GM23338 (cell line): ENCODE measurements at regions not wholly inside any gene's neighbourhood (a gene's known extent, or its start where the extent isn't known, plus 50 kb on each side); places are given as distances from the start of the nearest gene placed in this dataset.
A peak's percentile ranks its signal among the peaks of the same experiment; 100 is the strongest.

Experiments
- ATAC-seq: fragments of 200-7000 bp; cut with Tn5 transposase; 3 replicates; pipeline ENCODE4 v1.9.1; 2020
- DNase-seq: peaks from one replicate; pipeline ENCODE4 v3.0.0-alpha.2; 2015; ENCODE audit warnings: low spot score
- H2AFZ ChIP-seq: fragments of 200-600 bp; sonication (generic); 2 replicates; pipeline ENCODE4 v1.8.0; 2016; ENCODE audit warnings: antibody characterized with exemption, mild to moderate bottlenecking, moderate library complexity
- H3F3A ChIP-seq: fragments of 200-600 bp; sonication (generic); replicated peaks from 2 replicates; pipeline ENCODE4 v1.8.0; 2017; ENCODE audit warnings: antibody characterized with exemption, mixed run types, low read depth
- H3K27ac ChIP-seq: fragments of 200-600 bp; sonication (generic); 2 replicates; pipeline ENCODE4 v1.6.1; 2016; ENCODE audit warnings: low read depth
- H3K27me3 ChIP-seq: fragments of 200-600 bp; sonication (generic); 2 replicates; pipeline ENCODE4 v1.8.0; 2016; ENCODE audit warnings: mild to moderate bottlenecking, mixed run types, moderate library complexity; ENCODE audit not compliant: insufficient read depth
- H3K36me3 ChIP-seq: fragments of 200-600 bp; sonication (generic); 2 replicates; pipeline ENCODE4 v1.8.0; 2016; ENCODE audit warnings: mild to moderate bottlenecking; ENCODE audit not compliant: insufficient read depth
- H3K4me1 ChIP-seq: fragments of 200-600 bp; sonication (generic); 2 replicates; pipeline ENCODE4 v1.8.0; 2016; ENCODE audit warnings: mild to moderate bottlenecking, moderate library complexity; ENCODE audit not compliant: insufficient read depth
- H3K4me2 ChIP-seq: fragments of 200-600 bp; sonication (generic); 2 replicates; pipeline ENCODE4 v1.7.1; 2017; ENCODE audit warnings: mixed run types
- H3K4me3 ChIP-seq: fragments of 200-600 bp; sonication (generic); 2 replicates; pipeline ENCODE4 v1.6.1; 2016; ENCODE audit warnings: mixed run types
- H3K79me2 ChIP-seq: fragments of 200-600 bp; sonication (generic); replicated peaks from 2 replicates; pipeline ENCODE4 v1.8.0; 2017; ENCODE audit warnings: mild to moderate bottlenecking; ENCODE audit not compliant: insufficient read depth
- H3K9me2 ChIP-seq: fragments of 200-600 bp; sonication (generic); 2 replicates; pipeline ENCODE4 v1.8.0; 2017; ENCODE audit not compliant: insufficient read depth
- H4K20me1 ChIP-seq: fragments of 200-600 bp; sonication (generic); replicated peaks from 2 replicates; pipeline ENCODE4 v1.8.0; 2017; ENCODE audit warnings: mild to moderate bottlenecking; ENCODE audit not compliant: insufficient read depth
- H3K27ac Mint-ChIP-seq: 2 replicates; pipeline ENCODE4 v1.8.0; 2020; ENCODE audit warnings: inconsistent platforms, mild to moderate bottlenecking, moderate library complexity, mixed read lengths
- H3K27me3 Mint-ChIP-seq: 3 replicates; pipeline ENCODE4 v1.8.0; 2022; ENCODE audit warnings: low read depth, mild to moderate bottlenecking, moderate library complexity, mixed read lengths, inconsistent platforms; ENCODE audit not compliant: insufficient read depth, poor library complexity
- H3K36me3 Mint-ChIP-seq: 3 replicates; pipeline ENCODE4 v1.8.0; 2021; ENCODE audit warnings: low read depth, mild to moderate bottlenecking, inconsistent platforms, moderate library complexity, mixed read lengths
- H3K4me1 Mint-ChIP-seq: 3 replicates; pipeline ENCODE4 v1.8.0; 2020; ENCODE audit warnings: mild to moderate bottlenecking, inconsistent platforms, mixed read lengths
- H3K4me3 Mint-ChIP-seq: 3 replicates; pipeline ENCODE4 v1.8.0; 2021; ENCODE audit warnings: moderate library complexity, mild to moderate bottlenecking, inconsistent platforms, mixed read lengths
- H3K9me3 Mint-ChIP-seq: 3 replicates; pipeline ENCODE4 v1.8.0; 2020; ENCODE audit warnings: moderate library complexity, mild to moderate bottlenecking, inconsistent platforms, mixed read lengths
- CREB1 ChIP-seq: fragments of 250-450 bp; sonication (Bioruptor Pico); IDR thresholded peaks from 2 replicates; pipeline ENCODE4 v1.5.0; 2020; ENCODE audit warnings: low read depth, mild to moderate bottlenecking, moderate library complexity
- EZH2 ChIP-seq: fragments of 200-600 bp; sonication (generic); IDR thresholded peaks from one replicate; pipeline ENCODE4 v1.8.0; 2017; ENCODE audit warnings: antibody characterized with exemption, mild to moderate bottlenecking, low read depth; ENCODE audit not compliant: unreplicated experiment
- EZH2phosphoT487 ChIP-seq: fragments of 200-600 bp; sonication (generic); IDR thresholded peaks from one replicate; pipeline ENCODE4 v1.8.1; 2018; ENCODE audit warnings: antibody characterized with exemption; ENCODE audit not compliant: unreplicated experiment
- NANOG ChIP-seq: IDR thresholded peaks from 2 replicates; pipeline ENCODE4 v1.6.1; 2016; ENCODE audit warnings: antibody characterized with exemption, borderline replicate concordance
- POLR2AphosphoS5 ChIP-seq: IDR thresholded peaks from 2 replicates; pipeline ENCODE4 v1.6.1; 2016; ENCODE audit warnings: antibody characterized with exemption, low read depth
- STAT1 ChIP-seq: IDR thresholded peaks from one replicate; pipeline ENCODE4 v1.6.1; 2016; ENCODE audit warnings: antibody characterized with exemption; ENCODE audit not compliant: unreplicated experiment
- ZNF114 ChIP-seq: fragments of 250-450 bp; sonication (Bioruptor Pico); IDR thresholded peaks from 2 replicates; pipeline ENCODE4 v1.5.0; 2020; ENCODE audit warnings: mild to moderate bottlenecking, moderate library complexity
- ZNF331 ChIP-seq: fragments of 250-450 bp; sonication (Bioruptor Pico); IDR thresholded peaks from 2 replicates; pipeline ENCODE4 v1.5.0; 2020; ENCODE audit warnings: low read depth, mild to moderate bottlenecking, moderate library complexity
- TF ChIP-seq, protein P1 (sequence below), 2 experiments: fragments of 200-600 bp in 1 of 2; sonication (generic) in 1 of 2; conservative IDR thresholded peaks; 2 replicates each; pipeline versions ENCODE4 v1.5.1 to v1.6.1; 2016 to 2017; ENCODE audit warnings: antibody characterized with exemption in 2 of 2, low read depth in 2 of 2, mild to moderate bottlenecking in 2 of 2, moderate library complexity in 1 of 2
- TF ChIP-seq, protein P2 (sequence below): IDR thresholded peaks from one replicate; pipeline ENCODE4 v1.6.1; 2018; ENCODE audit warnings: antibody characterized with exemption; ENCODE audit not compliant: unreplicated experiment
- TF ChIP-seq, protein P3 (sequence below): fragments of 250-450 bp; sonication (Bioruptor Pico); IDR thresholded peaks from 2 replicates; pipeline ENCODE4 v1.5.0; 2020; ENCODE audit warnings: mild to moderate bottlenecking, moderate library complexity
- TF ChIP-seq, protein P4 (sequence below): IDR thresholded peaks from 2 replicates; pipeline ENCODE4 v1.6.1; 2016; ENCODE audit warnings: antibody characterized with exemption

DNA sequence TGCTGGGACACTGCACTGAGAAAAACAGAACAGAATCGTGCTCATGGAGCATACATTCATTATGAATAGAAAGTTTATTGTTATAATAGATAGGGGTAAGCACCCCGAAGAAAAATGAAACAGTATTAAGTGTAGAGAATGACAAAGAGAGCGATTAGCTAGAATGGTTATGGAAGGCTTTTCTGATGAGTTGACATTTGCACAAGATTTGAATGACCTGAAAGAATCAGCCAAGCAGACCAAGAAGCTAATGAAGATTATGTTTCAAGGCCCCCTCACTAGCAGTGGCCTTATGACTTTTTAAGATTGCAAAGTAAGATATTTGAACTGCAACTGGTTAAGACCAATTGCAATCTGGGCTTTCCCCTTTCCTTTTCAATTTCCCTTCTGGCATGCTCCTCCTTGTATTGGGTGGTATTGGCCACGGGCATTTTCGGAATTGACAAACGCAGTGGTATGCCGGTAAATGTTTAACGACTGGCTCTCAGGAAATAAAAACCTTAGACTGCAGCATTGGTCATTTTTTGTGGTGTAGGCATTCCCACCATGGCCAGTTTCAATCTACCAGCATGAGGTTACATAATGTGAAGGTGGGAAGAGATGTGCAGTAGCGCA is 120.0 kb upstream of the CITED2 start:
- DNase-seq, result no peak
- H3K27ac ChIP-seq, result no peak overlapping the region
- no peak overlapping the region for H3K4me3 Mint-ChIP-seq
- H3K27me3 Mint-ChIP-seq, result no peaks in the 10 kb centered on the region
- no peak for ATAC-seq
- H3K9me3 Mint-ChIP-seq, result peaks cover 3% of the 10 kb centered on the region; the same call in 1 of the 3 replicates
- TF ChIP-seq EZH2 (no peak), POLR2AphosphoS5 (no peak), EZH2phosphoT487 (no peak), ZNF331 (CRISPR knock-in tag) (no peak), CREB1 (CRISPR knock-in tag) (no peak), ZNF114 (CRISPR knock-in tag) (no peak), STAT1 (no peak), NANOG (no peak)
- TF ChIP-seq, protein P1, sequence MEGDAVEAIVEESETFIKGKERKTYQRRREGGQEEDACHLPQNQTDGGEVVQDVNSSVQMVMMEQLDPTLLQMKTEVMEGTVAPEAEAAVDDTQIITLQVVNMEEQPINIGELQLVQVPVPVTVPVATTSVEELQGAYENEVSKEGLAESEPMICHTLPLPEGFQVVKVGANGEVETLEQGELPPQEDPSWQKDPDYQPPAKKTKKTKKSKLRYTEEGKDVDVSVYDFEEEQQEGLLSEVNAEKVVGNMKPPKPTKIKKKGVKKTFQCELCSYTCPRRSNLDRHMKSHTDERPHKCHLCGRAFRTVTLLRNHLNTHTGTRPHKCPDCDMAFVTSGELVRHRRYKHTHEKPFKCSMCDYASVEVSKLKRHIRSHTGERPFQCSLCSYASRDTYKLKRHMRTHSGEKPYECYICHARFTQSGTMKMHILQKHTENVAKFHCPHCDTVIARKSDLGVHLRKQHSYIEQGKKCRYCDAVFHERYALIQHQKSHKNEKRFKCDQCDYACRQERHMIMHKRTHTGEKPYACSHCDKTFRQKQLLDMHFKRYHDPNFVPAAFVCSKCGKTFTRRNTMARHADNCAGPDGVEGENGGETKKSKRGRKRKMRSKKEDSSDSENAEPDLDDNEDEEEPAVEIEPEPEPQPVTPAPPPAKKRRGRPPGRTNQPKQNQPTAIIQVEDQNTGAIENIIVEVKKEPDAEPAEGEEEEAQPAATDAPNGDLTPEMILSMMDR (conservative IDR thresholded peaks at IDR 0.05; ENCODE audit: low read depth in 2 of 2), result no peak
- TF ChIP-seq, protein P2, sequence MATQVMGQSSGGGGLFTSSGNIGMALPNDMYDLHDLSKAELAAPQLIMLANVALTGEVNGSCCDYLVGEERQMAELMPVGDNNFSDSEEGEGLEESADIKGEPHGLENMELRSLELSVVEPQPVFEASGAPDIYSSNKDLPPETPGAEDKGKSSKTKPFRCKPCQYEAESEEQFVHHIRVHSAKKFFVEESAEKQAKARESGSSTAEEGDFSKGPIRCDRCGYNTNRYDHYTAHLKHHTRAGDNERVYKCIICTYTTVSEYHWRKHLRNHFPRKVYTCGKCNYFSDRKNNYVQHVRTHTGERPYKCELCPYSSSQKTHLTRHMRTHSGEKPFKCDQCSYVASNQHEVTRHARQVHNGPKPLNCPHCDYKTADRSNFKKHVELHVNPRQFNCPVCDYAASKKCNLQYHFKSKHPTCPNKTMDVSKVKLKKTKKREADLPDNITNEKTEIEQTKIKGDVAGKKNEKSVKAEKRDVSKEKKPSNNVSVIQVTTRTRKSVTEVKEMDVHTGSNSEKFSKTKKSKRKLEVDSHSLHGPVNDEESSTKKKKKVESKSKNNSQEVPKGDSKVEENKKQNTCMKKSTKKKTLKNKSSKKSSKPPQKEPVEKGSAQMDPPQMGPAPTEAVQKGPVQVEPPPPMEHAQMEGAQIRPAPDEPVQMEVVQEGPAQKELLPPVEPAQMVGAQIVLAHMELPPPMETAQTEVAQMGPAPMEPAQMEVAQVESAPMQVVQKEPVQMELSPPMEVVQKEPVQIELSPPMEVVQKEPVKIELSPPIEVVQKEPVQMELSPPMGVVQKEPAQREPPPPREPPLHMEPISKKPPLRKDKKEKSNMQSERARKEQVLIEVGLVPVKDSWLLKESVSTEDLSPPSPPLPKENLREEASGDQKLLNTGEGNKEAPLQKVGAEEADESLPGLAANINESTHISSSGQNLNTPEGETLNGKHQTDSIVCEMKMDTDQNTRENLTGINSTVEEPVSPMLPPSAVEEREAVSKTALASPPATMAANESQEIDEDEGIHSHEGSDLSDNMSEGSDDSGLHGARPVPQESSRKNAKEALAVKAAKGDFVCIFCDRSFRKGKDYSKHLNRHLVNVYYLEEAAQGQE, result no peak
- TF ChIP-seq, protein P3, sequence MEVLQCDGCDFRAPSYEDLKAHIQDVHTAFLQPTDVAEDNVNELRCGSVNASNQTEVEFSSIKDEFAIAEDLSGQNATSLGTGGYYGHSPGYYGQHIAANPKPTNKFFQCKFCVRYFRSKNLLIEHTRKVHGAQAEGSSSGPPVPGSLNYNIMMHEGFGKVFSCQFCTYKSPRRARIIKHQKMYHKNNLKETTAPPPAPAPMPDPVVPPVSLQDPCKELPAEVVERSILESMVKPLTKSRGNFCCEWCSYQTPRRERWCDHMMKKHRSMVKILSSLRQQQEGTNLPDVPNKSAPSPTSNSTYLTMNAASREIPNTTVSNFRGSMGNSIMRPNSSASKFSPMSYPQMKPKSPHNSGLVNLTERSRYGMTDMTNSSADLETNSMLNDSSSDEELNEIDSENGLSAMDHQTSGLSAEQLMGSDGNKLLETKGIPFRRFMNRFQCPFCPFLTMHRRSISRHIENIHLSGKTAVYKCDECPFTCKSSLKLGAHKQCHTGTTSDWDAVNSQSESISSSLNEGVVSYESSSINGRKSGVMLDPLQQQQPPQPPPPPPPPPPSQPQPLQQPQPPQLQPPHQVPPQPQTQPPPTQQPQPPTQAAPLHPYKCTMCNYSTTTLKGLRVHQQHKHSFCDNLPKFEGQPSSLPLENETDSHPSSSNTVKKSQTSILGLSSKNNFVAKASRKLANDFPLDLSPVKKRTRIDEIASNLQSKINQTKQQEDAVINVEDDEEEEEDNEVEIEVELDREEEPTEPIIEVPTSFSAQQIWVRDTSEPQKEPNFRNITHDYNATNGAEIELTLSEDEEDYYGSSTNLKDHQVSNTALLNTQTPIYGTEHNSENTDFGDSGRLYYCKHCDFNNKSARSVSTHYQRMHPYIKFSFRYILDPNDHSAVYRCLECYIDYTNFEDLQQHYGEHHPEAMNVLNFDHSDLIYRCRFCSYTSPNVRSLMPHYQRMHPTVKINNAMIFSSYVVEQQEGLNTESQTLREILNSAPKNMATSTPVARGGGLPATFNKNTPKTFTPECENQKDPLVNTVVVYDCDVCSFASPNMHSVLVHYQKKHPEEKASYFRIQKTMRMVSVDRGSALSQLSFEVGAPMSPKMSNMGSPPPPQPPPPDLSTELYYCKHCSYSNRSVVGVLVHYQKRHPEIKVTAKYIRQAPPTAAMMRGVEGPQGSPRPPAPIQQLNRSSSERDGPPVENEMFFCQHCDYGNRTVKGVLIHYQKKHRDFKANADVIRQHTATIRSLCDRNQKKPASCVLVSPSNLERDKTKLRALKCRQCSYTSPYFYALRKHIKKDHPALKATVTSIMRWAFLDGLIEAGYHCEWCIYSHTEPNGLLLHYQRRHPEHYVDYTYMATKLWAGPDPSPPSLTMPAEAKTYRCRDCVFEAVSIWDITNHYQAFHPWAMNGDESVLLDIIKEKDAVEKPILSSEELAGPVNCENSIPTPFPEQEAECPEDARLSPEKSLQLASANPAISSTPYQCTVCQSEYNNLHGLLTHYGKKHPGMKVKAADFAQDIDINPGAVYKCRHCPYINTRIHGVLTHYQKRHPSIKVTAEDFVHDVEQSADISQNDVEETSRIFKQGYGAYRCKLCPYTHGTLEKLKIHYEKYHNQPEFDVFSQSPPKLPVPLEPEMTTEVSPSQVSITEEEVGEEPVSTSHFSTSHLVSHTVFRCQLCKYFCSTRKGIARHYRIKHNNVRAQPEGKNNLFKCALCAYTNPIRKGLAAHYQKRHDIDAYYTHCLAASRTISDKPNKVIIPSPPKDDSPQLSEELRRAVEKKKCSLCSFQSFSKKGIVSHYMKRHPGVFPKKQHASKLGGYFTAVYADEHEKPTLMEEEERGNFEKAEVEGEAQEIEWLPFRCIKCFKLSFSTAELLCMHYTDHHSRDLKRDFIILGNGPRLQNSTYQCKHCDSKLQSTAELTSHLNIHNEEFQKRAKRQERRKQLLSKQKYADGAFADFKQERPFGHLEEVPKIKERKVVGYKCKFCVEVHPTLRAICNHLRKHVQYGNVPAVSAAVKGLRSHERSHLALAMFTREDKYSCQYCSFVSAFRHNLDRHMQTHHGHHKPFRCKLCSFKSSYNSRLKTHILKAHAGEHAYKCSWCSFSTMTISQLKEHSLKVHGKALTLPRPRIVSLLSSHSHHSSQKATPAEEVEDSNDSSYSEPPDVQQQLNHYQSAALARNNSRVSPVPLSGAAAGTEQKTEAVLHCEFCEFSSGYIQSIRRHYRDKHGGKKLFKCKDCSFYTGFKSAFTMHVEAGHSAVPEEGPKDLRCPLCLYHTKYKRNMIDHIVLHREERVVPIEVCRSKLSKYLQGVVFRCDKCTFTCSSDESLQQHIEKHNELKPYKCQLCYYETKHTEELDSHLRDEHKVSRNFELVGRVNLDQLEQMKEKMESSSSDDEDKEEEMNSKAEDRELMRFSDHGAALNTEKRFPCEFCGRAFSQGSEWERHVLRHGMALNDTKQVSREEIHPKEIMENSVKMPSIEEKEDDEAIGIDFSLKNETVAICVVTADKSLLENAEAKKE (CRISPR knock-in tag), result no peak
- TF ChIP-seq, protein P4, sequence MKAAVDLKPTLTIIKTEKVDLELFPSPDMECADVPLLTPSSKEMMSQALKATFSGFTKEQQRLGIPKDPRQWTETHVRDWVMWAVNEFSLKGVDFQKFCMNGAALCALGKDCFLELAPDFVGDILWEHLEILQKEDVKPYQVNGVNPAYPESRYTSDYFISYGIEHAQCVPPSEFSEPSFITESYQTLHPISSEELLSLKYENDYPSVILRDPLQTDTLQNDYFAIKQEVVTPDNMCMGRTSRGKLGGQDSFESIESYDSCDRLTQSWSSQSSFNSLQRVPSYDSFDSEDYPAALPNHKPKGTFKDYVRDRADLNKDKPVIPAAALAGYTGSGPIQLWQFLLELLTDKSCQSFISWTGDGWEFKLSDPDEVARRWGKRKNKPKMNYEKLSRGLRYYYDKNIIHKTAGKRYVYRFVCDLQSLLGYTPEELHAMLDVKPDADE, result no peak
- no peaks in the 10 kb centered on the region; the same call in 2 of the 3 replicates for H3K36me3 Mint-ChIP-seq
- H3K79me2 ChIP-seq, result no peaks in the 10 kb centered on the region
- H4K20me1 ChIP-seq, result no peaks in the 10 kb centered on the region
- peaks cover 6% of the 10 kb centered on the region; the same call in 1 of the 2 replicates for H3K4me1 ChIP-seq
- H3K4me1 Mint-ChIP-seq, result peaks cover 10% of the 10 kb centered on the region; the same call in 2 of the 3 replicates
- H3K27me3 ChIP-seq, result no peaks in the 10 kb centered on the region
- H2AFZ ChIP-seq, result 0 out of 2 replicates have a peak overlapping the region, but pooled peaks have one; percentile 28
- no peaks in the 10 kb centered on the region for H3K36me3 ChIP-seq
- no peaks in the 10 kb centered on the region for H3K9me2 ChIP-seq
- no peak overlapping the region for H3K4me2 ChIP-seq
- H3K4me3 ChIP-seq, result no peak overlapping the region
- no peak overlapping the region for H3K27ac Mint-ChIP-seq
- H3F3A ChIP-seq, result no peaks in the 10 kb centered on the region
